ENCODE measurements at regions not wholly inside any gene's neighbourhood (a gene's known extent, or its start where the extent isn't known, plus 50 kb on each side); places are given as distances from the start of the nearest gene placed in this dataset.

DNA sequence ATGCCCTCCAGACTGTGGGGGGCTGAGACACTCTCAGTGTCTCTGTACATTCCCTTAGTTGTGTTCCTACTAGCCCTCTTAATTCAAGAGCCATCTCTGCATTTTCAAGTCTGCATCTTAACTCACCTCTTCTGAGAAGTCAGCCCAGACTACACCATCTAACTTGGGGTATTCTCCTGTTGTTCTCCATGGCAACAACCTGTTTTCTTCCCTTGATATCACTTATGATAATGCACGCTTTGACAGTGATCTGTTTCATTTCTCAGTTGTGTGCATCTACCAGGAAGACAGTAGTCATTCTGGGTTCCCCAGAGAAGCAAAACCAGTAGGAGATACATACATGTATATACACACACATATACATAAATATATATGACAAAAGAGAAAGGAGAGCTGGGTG lies 707.3 kb upstream of the IGFBP3 start:
- Histone ChIP-seq H2BK15ac (ENCODE audit: low read depth, low read length) (peak overlapping the region; percentile 9; the same call in 1 of the 3 replicates), H2AK9ac (replicated peaks; ENCODE audit: low read depth, low read length, poor library complexity) (no peak overlapping the region), H3K9me3 (ENCODE audit: control insufficient read depth, insufficient read depth, low read length) (no peaks in the 10 kb centered on the region), H4K91ac (ENCODE audit: insufficient read depth, low read depth, low read length) (peak overlapping the region; percentile 9; the same call in 1 of the 2 replicates), H3K9ac (ENCODE audit: low read depth, low read length) (no peak overlapping the region), H3K18ac (ENCODE audit: low read depth, low read length) (peak overlapping the region; percentile 98), H3K4ac (ENCODE audit: low read depth, low read length) (no peak overlapping the region; the same call in 1 of the 2 replicates), H3K4me2 (ENCODE audit: low read depth, low read length) (no peak overlapping the region), H4K20me1 (ENCODE audit: insufficient read depth, low read length) (no peaks in the 10 kb centered on the region), H3K23ac (ENCODE audit: low read depth, low read length) (no peak overlapping the region), H3K4me1 (ENCODE audit: control insufficient read depth, insufficient read depth, low read length) (peaks cover 14% of the 10 kb centered on the region), H2AK5ac (ENCODE audit: low read depth, low read length) (peak overlapping the region; percentile 57; the same call in 1 of the 2 replicates), H2AFZ (replicated peaks; ENCODE audit: low read length, poor library complexity) (no peak overlapping the region), H4K8ac (ENCODE audit: low read depth in 2 of 2, low read length in 2 of 2) (no peak overlapping the region; a peak in 1 of 4 replicates), H3K79me1 (ENCODE audit: low read depth in 1 of 2, low read length in 2 of 2) (no peaks in the 10 kb centered on the region), H2BK20ac (ENCODE audit: low read depth, low read length) (no peak overlapping the region), H4K5ac (ENCODE audit: low read depth, low read length) (peak overlapping the region; percentile 92), H3K27me3 (ENCODE audit: control insufficient read depth, insufficient read depth, low read length) (no peaks in the 10 kb centered on the region), H3K4me3 (ENCODE audit: insufficient read depth, low read depth, low read length) (no peak overlapping the region), H3K36me3 (ENCODE audit: control insufficient read depth, insufficient read depth, low read length) (no peaks in the 10 kb centered on the region), H3K9me1 (ENCODE audit: insufficient read depth, low read length) (0 out of 2 replicates have a peak, but pooled peaks cover 2% of the 10 kb centered on the region), H3K56ac (ENCODE audit: extremely low read depth, insufficient read depth, low read length) (no peak overlapping the region), H2BK120ac (ENCODE audit: low read depth, low read length) (peak overlapping the region; percentile 56), H2BK5ac (ENCODE audit: low read depth, low read length, poor library complexity, severe bottlenecking) (peak overlapping the region; percentile 5), H3K14ac (replicated peaks; ENCODE audit: low read depth, low read length) (peak overlapping the region; percentile 25; the same call in 1 of the 2 replicates), H3K27ac (ENCODE audit: insufficient read depth, low read length) (peak overlapping the region; percentile 61; the same call in 1 of the 2 replicates)
- POLR2A ChIA-PET (ENCODE audit: unreplicated experiment) = no interaction called here
- intact Hi-C loops (cut with micrococcal nuclease) = loop anchor here (10.0 kb wide), 1 partner anchor 456 kb away; no protein-coding TSS in a partner anchor
- ATAC-seq (ENCODE audit: low read depth) (no peak), DNase-seq (no peak)
- dilution Hi-C loops (cut with HindIII; ENCODE audit: low sequenced_read_pairs, unreplicated experiment) = no loop called here
- CTCF ChIA-PET = interaction anchor here (1.2 kb wide), 1 partner anchor 24 kb away, joined by 3 read pairs; no protein-coding TSS in a partner anchor
- WGBS, 2 experiments (ENCODE audit: extremely low coverage in 2 of 2, insufficient read length in 1 of 2) = no CpG with 5 or more reads among the region's 1 CpG
- BruUV-seq (replicated peaks) = no TSS peak
- in situ Hi-C loops (cut with MboI; ENCODE audit: low sequenced_read_pairs) = no loop called here
- TF ChIP-seq CEBPB (IDR thresholded peaks at IDR 0.05; ENCODE audit: low read depth, low read length) = no peak
- no peak for TF ChIP-seq SMC3 (IDR thresholded peaks at IDR 0.05; ENCODE audit: low read depth, low read length)
- TF ChIP-seq CHD1 (IDR thresholded peaks at IDR 0.05; ENCODE audit: low read depth, low read length) = no peak
- no peak for TF ChIP-seq RFX5 (IDR thresholded peaks at IDR 0.05; ENCODE audit: low read depth, low read length)
- TF ChIP-seq POLR2A (IDR thresholded peaks at IDR 0.05; ENCODE audit: low read depth, low read length) = no peak
- no peak for TF ChIP-seq RCOR1 (IDR thresholded peaks at IDR 0.05; ENCODE audit: insufficient replicate concordance, low read length)
- TF ChIP-seq NFE2L2 (IDR thresholded peaks at IDR 0.05; ENCODE audit: low read depth, low read length) = no peak
- no peak for TF ChIP-seq MAZ (IDR thresholded peaks at IDR 0.05; ENCODE audit: borderline replicate concordance, low read depth, low read length)
- TF ChIP-seq, protein P1, sequence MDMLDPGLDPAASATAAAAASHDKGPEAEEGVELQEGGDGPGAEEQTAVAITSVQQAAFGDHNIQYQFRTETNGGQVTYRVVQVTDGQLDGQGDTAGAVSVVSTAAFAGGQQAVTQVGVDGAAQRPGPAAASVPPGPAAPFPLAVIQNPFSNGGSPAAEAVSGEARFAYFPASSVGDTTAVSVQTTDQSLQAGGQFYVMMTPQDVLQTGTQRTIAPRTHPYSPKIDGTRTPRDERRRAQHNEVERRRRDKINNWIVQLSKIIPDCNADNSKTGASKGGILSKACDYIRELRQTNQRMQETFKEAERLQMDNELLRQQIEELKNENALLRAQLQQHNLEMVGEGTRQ (IDR thresholded peaks at IDR 0.05; ENCODE audit: low read depth, low read length) = no peak
- TF ChIP-seq RAD21 (IDR thresholded peaks at IDR 0.05; ENCODE audit: low read length) = no peak
- TF ChIP-seq, protein P2, sequence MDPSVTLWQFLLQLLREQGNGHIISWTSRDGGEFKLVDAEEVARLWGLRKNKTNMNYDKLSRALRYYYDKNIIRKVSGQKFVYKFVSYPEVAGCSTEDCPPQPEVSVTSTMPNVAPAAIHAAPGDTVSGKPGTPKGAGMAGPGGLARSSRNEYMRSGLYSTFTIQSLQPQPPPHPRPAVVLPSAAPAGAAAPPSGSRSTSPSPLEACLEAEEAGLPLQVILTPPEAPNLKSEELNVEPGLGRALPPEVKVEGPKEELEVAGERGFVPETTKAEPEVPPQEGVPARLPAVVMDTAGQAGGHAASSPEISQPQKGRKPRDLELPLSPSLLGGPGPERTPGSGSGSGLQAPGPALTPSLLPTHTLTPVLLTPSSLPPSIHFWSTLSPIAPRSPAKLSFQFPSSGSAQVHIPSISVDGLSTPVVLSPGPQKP (IDR thresholded peaks at IDR 0.05; ENCODE audit: borderline replicate concordance, low read depth, low read length) = no peak
- TF ChIP-seq MXI1 (IDR thresholded peaks at IDR 0.05; ENCODE audit: borderline replicate concordance, low read depth, low read length) = no peak
- TF ChIP-seq, protein P3, sequence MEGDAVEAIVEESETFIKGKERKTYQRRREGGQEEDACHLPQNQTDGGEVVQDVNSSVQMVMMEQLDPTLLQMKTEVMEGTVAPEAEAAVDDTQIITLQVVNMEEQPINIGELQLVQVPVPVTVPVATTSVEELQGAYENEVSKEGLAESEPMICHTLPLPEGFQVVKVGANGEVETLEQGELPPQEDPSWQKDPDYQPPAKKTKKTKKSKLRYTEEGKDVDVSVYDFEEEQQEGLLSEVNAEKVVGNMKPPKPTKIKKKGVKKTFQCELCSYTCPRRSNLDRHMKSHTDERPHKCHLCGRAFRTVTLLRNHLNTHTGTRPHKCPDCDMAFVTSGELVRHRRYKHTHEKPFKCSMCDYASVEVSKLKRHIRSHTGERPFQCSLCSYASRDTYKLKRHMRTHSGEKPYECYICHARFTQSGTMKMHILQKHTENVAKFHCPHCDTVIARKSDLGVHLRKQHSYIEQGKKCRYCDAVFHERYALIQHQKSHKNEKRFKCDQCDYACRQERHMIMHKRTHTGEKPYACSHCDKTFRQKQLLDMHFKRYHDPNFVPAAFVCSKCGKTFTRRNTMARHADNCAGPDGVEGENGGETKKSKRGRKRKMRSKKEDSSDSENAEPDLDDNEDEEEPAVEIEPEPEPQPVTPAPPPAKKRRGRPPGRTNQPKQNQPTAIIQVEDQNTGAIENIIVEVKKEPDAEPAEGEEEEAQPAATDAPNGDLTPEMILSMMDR (conservative IDR thresholded peaks at IDR 0.05; ENCODE audit: low read depth, low read length) = no peak
- no peak for TF ChIP-seq FOS (IDR thresholded peaks at IDR 0.05; ENCODE audit: low read depth, low read length)

Measured in IMR-90 (cell line).